ENCODE measurements at regions not wholly inside any gene's neighbourhood (a gene's known extent, or its start where the extent isn't known, plus 50 kb on each side); places are given as distances from the start of the nearest gene placed in this dataset.

- TF ChIP-seq CTCF (IDR thresholded peaks at IDR 0.05), result no peak
- no peak for TF ChIP-seq POLR2A (IDR thresholded peaks at IDR 0.05)
Observed at GRCh38 chr3:34298653-34299052, 500.2 kb downstream of the PDCD6IP start.

Data from esophagus squamous epithelium (tissue), 4 donors.